Epithelial cell of proximal tubule (primary cell): ENCODE measurements at regions not wholly inside any gene's neighbourhood (a gene's known extent, or its start where the extent isn't known, plus 50 kb on each side); places are given as distances from the start of the nearest gene placed in this dataset.

Experiments
- DNase-seq: peaks from one replicate; pipeline ENCODE4 v3.0.0-alpha.2; 2011; ENCODE audit warnings: low read depth
- H3K4me3 ChIP-seq: 2 replicates; pipeline ENCODE4 v1.5.1; 2011; ENCODE audit warnings: low read depth, mild to moderate bottlenecking, low read length
- TF ChIP-seq, protein P1 (sequence below): conservative IDR thresholded peaks from 2 replicates; pipeline ENCODE4 v1.5.1; 2012; ENCODE audit warnings: low read depth, mild to moderate bottlenecking, low read length

DNA sequence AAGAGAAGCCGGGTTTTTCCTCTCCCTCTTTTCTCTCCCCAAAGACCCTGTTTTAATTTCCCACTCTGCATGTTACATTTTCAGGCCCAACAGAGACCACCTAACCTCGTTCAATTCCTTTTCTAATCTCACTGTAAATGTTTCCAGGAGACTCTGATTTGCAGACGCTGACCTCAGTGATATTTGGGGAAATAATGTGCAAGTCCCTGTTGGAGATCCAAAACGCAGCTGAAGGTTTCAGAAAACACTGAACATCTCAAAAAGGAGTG, 386.6 kb downstream of the NPIPA8 start:
- DNase-seq = no peak
- H3K4me3 ChIP-seq = no peak overlapping the region
- TF ChIP-seq, protein P1, sequence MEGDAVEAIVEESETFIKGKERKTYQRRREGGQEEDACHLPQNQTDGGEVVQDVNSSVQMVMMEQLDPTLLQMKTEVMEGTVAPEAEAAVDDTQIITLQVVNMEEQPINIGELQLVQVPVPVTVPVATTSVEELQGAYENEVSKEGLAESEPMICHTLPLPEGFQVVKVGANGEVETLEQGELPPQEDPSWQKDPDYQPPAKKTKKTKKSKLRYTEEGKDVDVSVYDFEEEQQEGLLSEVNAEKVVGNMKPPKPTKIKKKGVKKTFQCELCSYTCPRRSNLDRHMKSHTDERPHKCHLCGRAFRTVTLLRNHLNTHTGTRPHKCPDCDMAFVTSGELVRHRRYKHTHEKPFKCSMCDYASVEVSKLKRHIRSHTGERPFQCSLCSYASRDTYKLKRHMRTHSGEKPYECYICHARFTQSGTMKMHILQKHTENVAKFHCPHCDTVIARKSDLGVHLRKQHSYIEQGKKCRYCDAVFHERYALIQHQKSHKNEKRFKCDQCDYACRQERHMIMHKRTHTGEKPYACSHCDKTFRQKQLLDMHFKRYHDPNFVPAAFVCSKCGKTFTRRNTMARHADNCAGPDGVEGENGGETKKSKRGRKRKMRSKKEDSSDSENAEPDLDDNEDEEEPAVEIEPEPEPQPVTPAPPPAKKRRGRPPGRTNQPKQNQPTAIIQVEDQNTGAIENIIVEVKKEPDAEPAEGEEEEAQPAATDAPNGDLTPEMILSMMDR = no peak

DNA sequence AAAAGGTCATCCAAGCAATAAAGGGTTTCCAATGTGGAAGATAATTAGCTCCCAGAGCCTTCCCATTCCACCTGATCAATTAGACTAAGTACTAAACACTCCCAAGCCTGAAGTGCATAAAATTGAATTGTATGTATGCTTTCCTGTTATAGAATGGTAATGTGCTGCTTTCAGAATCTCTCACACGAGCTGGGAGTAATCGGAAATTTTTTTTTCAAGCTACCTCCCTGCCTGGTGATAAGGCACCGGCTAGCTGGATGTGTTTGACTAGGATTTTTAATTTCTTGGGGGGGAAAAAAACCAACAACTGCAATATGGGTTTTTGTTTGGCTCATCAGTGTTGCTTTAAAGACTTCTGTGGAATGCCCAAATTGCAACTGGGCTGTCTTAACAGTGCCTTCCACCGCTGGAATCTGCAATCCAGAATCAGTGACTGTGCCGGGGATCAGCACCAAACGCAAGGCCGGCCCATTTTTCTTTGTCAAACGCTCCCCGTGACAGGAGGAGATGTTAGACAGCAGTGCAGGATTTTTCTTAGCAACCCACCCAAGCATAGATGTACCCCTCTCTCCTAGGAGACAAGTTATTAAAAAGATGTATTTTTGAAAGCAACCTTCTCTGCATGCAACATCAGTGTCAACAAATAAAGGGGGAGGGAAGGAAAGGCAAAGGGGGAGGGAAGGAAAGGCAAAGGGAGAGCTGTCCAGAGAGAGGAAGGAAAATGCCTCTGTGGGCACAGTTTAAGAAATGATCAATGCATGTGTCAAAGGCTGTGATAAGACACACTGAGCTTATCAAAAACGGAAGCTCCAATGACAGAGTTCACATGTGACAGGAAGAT, 387.2 kb downstream of the NPIPA8 start:
- no peak for DNase-seq
- TF ChIP-seq, protein P1 = no peak
- no peak overlapping the region for H3K4me3 ChIP-seq

DNA sequence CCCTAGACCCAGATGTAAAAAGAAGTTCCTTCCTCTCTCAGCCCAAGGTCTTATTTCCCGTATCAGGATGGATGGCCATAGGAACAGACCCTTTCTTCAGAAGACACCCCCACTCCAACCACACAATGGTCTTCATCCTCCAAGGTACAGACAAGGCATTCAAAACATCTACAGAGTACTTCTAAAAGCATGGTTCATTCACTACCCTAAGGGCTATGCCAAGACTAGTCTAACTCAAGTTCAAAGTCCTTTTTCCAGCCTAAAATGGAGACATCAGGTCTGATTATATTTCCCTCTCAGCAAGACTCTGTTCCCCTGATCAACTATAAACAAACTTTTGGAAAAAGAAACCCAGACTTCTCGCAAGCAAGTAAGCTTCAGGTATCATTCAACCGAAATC, 388.9 kb downstream of the NPIPA8 start:
- TF ChIP-seq, protein P1 = no peak
- DNase-seq = no peak

DNA sequence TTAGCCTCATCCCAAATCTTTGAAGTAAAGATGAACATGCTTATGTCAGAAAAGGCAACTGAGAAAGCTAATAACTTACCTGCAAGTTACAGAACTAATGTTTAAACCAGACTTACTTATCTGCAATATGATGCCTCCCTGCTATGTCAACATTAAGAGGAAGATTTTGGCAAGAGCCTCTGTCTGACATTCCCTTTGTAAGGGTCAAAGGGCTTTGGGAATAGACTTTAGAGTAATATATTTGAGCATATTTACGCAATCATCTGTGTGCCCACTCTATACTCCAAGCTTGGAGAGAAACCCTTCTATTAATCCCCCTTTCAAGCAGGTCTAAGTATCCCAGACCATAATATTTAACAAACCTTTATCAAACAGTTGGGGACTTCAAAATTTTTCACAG, 389.4 kb downstream of the NPIPA8 start:
- no peak for DNase-seq
- TF ChIP-seq, protein P1 = no peak
- no peak overlapping the region for H3K4me3 ChIP-seq

More for the DNA sequence above, 388.9 kb downstream of the NPIPA8 start:
- H3K4me3 ChIP-seq = no peak overlapping the region

DNA sequence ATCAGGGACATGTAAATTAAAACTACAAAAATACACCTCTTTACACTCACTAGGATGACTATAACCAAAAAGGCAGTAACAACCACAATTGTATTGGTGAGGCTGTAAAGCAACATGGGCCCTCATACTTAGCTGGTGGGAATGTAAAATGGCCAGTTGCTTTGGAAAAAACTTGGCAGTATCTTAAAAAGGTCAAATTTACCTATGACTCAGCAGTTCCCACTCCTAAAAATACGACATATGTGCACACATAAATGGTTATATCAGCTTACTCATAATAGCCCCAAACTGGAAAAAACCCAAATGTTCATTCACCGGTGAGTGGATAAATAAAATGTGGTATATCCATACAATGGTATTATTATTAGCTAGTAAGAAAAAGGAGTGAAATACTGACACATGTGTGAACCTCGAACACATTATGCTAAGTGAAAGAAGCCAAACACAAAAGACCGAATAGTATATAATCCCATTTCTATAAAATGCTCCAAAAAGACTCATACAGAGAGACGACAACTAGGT, 391.4 kb downstream of the NPIPA8 start:
- no peak overlapping the region for H3K4me3 ChIP-seq
- TF ChIP-seq, protein P1 = no peak
- DNase-seq = no peak

DNA sequence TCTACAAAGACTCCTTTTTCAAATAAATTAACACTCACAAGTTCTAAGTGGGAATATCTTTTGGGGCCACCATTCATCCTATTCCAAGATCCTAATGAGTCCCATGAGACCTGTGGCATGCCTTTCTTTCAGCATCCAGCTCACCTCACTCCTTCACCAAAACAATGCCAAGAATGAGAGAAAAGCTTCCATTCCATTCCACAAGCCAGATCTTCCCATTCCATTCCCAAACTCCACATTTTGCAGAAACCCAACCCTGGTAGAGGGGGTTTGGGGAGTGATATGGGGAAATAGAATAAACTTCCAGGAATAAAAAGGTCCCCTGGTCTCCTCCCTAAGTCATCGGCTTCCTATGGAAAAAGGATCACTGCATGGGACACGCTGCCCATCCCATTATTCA, 392.2 kb downstream of the NPIPA8 start:
- H3K4me3 ChIP-seq = no peak overlapping the region
- no peak for DNase-seq
- TF ChIP-seq, protein P1 = no peak

DNA sequence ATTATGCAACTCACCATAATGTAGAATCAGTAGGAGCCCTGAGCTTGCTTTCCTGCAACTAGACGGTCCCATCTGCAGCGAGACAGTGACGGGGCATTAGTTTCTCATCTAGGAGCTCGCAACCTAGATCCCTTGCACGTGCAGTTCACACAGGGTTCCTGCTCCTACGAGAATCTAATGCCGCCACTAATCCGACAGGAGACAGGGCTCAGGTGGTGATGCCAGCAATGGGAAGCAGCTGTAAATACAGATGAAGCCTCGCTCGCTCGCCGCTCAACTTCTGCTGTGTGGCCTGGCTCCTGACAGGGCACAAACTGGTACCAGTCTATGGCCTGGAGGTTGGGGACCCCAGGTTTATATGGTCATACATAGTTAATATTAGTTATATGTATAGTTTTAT, 394.5 kb downstream of the NPIPA8 start:
- DNase-seq = no peak
- H3K4me3 ChIP-seq = no peak overlapping the region
- TF ChIP-seq, protein P1 = no peak
